ENCODE measurements at regions not wholly inside any gene's neighbourhood (a gene's known extent, or its start where the extent isn't known, plus 50 kb on each side); places are given as distances from the start of the nearest gene placed in this dataset.

DNA sequence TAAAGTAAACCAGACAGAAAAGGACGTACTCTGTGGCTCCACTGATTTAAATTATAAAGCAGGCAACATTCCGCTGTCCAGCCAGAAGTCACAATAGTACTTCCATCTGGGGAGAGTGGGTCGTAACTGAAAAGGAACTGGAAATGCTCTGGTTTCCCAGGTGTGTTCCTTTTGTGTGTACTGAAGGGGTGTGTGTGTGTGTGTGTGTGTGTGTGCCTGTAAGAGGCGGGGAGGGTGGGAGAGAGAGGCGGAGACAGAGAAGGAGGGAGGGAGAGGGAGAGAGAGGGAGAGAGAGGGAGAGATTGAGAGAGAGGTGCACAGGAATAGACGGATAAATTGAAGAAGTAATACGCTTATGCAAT lies 178.4 kb upstream of the ZNF184 start:
- H3K79me2 ChIP-seq (ENCODE audit: low read length), result no peaks in the 10 kb centered on the region
- H3K4me1 ChIP-seq (ENCODE audit: low read length), result no peaks in the 10 kb centered on the region
- H3K27ac ChIP-seq (ENCODE audit: low read length), result no peak overlapping the region
- no peak overlapping the region for H3K4me3 ChIP-seq (ENCODE audit: low read length)
- H4K20me1 ChIP-seq (ENCODE audit: insufficient read depth, low read length), result no peaks in the 10 kb centered on the region
- H3K36me3 ChIP-seq (replicated peaks; ENCODE audit: insufficient read depth, low read length), result no peaks in the 10 kb centered on the region
- H3K27me3 ChIP-seq (replicated peaks; ENCODE audit: insufficient read depth, low read length), result no peaks in the 10 kb centered on the region
- no peak for DNase-seq
- H3K4me2 ChIP-seq (ENCODE audit: low read depth, low read length), result no peak overlapping the region
- no peaks in the 10 kb centered on the region for H3F3A ChIP-seq (ENCODE audit: insufficient read depth, low read length)
- H3K9me2 ChIP-seq (replicated peaks; ENCODE audit: insufficient read depth, low read length), result no peaks in the 10 kb centered on the region
- no peak overlapping the region for H3K9ac ChIP-seq (ENCODE audit: low read length)
- no peaks in the 10 kb centered on the region for H3K9me3 ChIP-seq (replicated peaks; ENCODE audit: insufficient read depth, low read length)
- no peak overlapping the region for H2AFZ ChIP-seq (ENCODE audit: low read length)
- no peak for TF ChIP-seq EZH2phosphoT487 (IDR thresholded peaks at IDR 0.05; ENCODE audit: low read length)
- TF ChIP-seq EZH2 (optimal IDR thresholded peaks at IDR 0.05; ENCODE audit: low read depth, low read length), result no peak
- no peak for TF ChIP-seq CTCF (IDR thresholded peaks at IDR 0.05; ENCODE audit: low read length)

- no peak overlapping the region for H3K27ac ChIP-seq (ENCODE audit: low read length)
- H3K9ac ChIP-seq (ENCODE audit: low read length), result no peak overlapping the region
- no peaks in the 10 kb centered on the region for H3K79me2 ChIP-seq (ENCODE audit: low read length)
- no peaks in the 10 kb centered on the region for H3F3A ChIP-seq (ENCODE audit: insufficient read depth, low read length)
- no peaks in the 10 kb centered on the region for H4K20me1 ChIP-seq (ENCODE audit: insufficient read depth, low read length)
- no peak overlapping the region for H2AFZ ChIP-seq (ENCODE audit: low read length)
- no peak overlapping the region for H3K4me3 ChIP-seq (ENCODE audit: low read length)
- H3K9me2 ChIP-seq (replicated peaks; ENCODE audit: insufficient read depth, low read length), result no peaks in the 10 kb centered on the region
- DNase-seq, result no peak
- no peaks in the 10 kb centered on the region for H3K36me3 ChIP-seq (replicated peaks; ENCODE audit: insufficient read depth, low read length)
- no peaks in the 10 kb centered on the region for H3K9me3 ChIP-seq (replicated peaks; ENCODE audit: insufficient read depth, low read length)
- no peaks in the 10 kb centered on the region for H3K27me3 ChIP-seq (replicated peaks; ENCODE audit: insufficient read depth, low read length)
- TF ChIP-seq EZH2phosphoT487 (IDR thresholded peaks at IDR 0.05; ENCODE audit: low read length) (no peak), CTCF (IDR thresholded peaks at IDR 0.05; ENCODE audit: low read length) (no peak)
- no peak overlapping the region for H3K4me2 ChIP-seq (ENCODE audit: low read depth, low read length)
- no peaks in the 10 kb centered on the region for H3K4me1 ChIP-seq (ENCODE audit: low read length)
Measured at GRCh38 chr6:27650620-27651370, 177.9 kb upstream of the ZNF184 start.

DNA sequence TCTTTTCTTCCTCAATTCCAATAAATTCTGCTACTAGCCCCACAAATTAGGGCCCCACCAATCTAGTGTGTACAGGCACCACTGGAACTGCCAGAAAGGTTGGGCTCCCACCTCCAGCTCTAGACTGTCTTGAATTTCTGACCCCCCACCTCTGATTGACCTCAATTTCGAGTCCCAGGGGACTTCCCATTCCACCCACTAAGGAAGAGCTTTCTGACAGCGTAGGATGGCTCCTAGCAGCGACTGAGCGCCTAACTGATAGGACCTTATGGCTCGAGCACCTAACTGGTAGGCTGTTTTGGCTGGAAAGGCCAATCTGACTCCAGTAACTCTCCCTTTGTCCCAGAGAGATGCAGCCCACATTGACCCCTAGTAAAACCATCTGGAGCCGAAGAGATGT lies 171.6 kb upstream of the ZNF184 start:
- Histone ChIP-seq H3K9ac (ENCODE audit: low read length) (no peak overlapping the region), H3K4me2 (ENCODE audit: low read depth, low read length) (no peak overlapping the region), H4K20me1 (ENCODE audit: insufficient read depth, low read length) (no peaks in the 10 kb centered on the region), H2AFZ (ENCODE audit: low read length) (no peak overlapping the region), H3K36me3 (replicated peaks; ENCODE audit: insufficient read depth, low read length) (no peaks in the 10 kb centered on the region), H3K27ac (ENCODE audit: low read length) (no peak overlapping the region), H3F3A (ENCODE audit: insufficient read depth, low read length) (no peaks in the 10 kb centered on the region), H3K79me2 (ENCODE audit: low read length) (no peaks in the 10 kb centered on the region), H3K9me3 (replicated peaks; ENCODE audit: insufficient read depth, low read length) (no peaks in the 10 kb centered on the region), H3K4me1 (ENCODE audit: low read length) (no peaks in the 10 kb centered on the region), H3K27me3 (replicated peaks; ENCODE audit: insufficient read depth, low read length) (no peaks in the 10 kb centered on the region), H3K9me2 (replicated peaks; ENCODE audit: insufficient read depth, low read length) (no peaks in the 10 kb centered on the region), H3K4me3 (ENCODE audit: low read length) (no peak overlapping the region)
- TF ChIP-seq EZH2phosphoT487 (IDR thresholded peaks at IDR 0.05; ENCODE audit: low read length), result no peak
- no peak for TF ChIP-seq EZH2 (optimal IDR thresholded peaks at IDR 0.05; ENCODE audit: low read depth, low read length)
- no peak for TF ChIP-seq CTCF (IDR thresholded peaks at IDR 0.05; ENCODE audit: low read length)
- no peak for DNase-seq
